IMR-90 (cell line): ENCODE measurements at regions not wholly inside any gene's neighbourhood (a gene's known extent, or its start where the extent isn't known, plus 50 kb on each side); places are given as distances from the start of the nearest gene placed in this dataset.

Experiments used
- ATAC-seq: fragments of 200-7000 bp; cut with Tn5 transposase; 2 replicates; pipeline ENCODE4 v1.9.1; 2020; ENCODE audit warnings: low read depth, mild to moderate bottlenecking, moderate library complexity
- BruUV-seq: library from RNA; stranded (reverse); fragments of 400-500 nt; replicated peaks from 2 replicates; lab custom pipeline; 2021; lab: Mats Ljungman, UMichigan
- CTCF ChIA-PET: fragments of 300-600 bp; formaldehyde crosslinking; extraction: SDS; loops from one replicate; lab custom pipeline; 2021; ENCODE audit warnings: antibody characterized with exemption; lab: Yijun Ruan, JAX
- POLR2A ChIA-PET: fragments of 300-600 bp; sonication (Branson Sonifier 250); formaldehyde crosslinking; loops from one replicate; lab custom pipeline; 2022; ENCODE audit warnings: antibody characterized with exemption; ENCODE audit not compliant: unreplicated experiment; lab: Charles Lee
- DNase-seq: peaks from one replicate; pipeline ENCODE4 v3.0.0; 2013
- H2AFZ ChIP-seq: replicated peaks from 2 replicates; pipeline ENCODE3; 2013; ENCODE audit warnings: low read length, mild to moderate bottlenecking; ENCODE audit not compliant: poor library complexity
- H2AK5ac ChIP-seq: 2 replicates; pipeline ENCODE4 v1.6.1; 2013; ENCODE audit warnings: low read depth, low read length, inconsistent platforms
- H2AK9ac ChIP-seq: replicated peaks from 2 replicates; pipeline ENCODE3; 2013; ENCODE audit warnings: mild to moderate bottlenecking, low read depth, low read length, moderate library complexity; ENCODE audit not compliant: poor library complexity
- H2BK120ac ChIP-seq: 2 replicates; pipeline ENCODE4 v1.6.1; 2013; ENCODE audit warnings: low read depth, low read length, inconsistent platforms
- H2BK15ac ChIP-seq: 3 replicates; pipeline ENCODE4 v1.6.1; 2013; ENCODE audit warnings: low read depth, low read length, inconsistent platforms
- H2BK20ac ChIP-seq: 2 replicates; pipeline ENCODE4 v1.6.1; 2013; ENCODE audit warnings: low read depth, mild to moderate bottlenecking, inconsistent platforms, low read length, moderate library complexity
- H2BK5ac ChIP-seq: 2 replicates; pipeline ENCODE4 v1.6.1; 2013; ENCODE audit warnings: mild to moderate bottlenecking, low read depth, low read length, inconsistent platforms; ENCODE audit not compliant: poor library complexity, severe bottlenecking
- H3K14ac ChIP-seq: replicated peaks from 2 replicates; pipeline ENCODE4 v1.6.1; 2013; ENCODE audit warnings: low read depth, low read length, inconsistent platforms
- H3K18ac ChIP-seq: 2 replicates; pipeline ENCODE4 v1.6.1; 2013; ENCODE audit warnings: low read depth, low read length, control low read depth
- H3K23ac ChIP-seq: 2 replicates; pipeline ENCODE4 v1.6.1; 2013; ENCODE audit warnings: low read depth, low read length, inconsistent platforms
- H3K27ac ChIP-seq: 2 replicates; pipeline ENCODE4 v1.5.1; 2013; ENCODE audit warnings: mild to moderate bottlenecking, control low read depth, low read length; ENCODE audit not compliant: insufficient read depth
- H3K27me3 ChIP-seq: 2 replicates; pipeline ENCODE4 v1.6.1; 2013; ENCODE audit warnings: low read length; ENCODE audit not compliant: control insufficient read depth, insufficient read depth
- H3K36me3 ChIP-seq: 2 replicates; pipeline ENCODE4 v1.6.1; 2013; ENCODE audit warnings: low read length, mixed read lengths; ENCODE audit not compliant: control insufficient read depth, insufficient read depth
- H3K4ac ChIP-seq: 2 replicates; pipeline ENCODE4 v1.6.1; 2013; ENCODE audit warnings: low read depth, low read length, inconsistent platforms
- H3K4me1 ChIP-seq: 2 replicates; pipeline ENCODE4 v1.6.1; 2013; ENCODE audit warnings: low read length, mixed read lengths; ENCODE audit not compliant: control insufficient read depth, insufficient read depth
- H3K4me2 ChIP-seq: 2 replicates; pipeline ENCODE4 v1.6.1; 2013; ENCODE audit warnings: low read depth, mild to moderate bottlenecking, control low read depth, low read length, moderate library complexity
- H3K4me3 ChIP-seq: 2 replicates; pipeline ENCODE4 v1.5.1; 2013; ENCODE audit warnings: low read depth, mild to moderate bottlenecking, control low read depth, low read length, moderate library complexity; ENCODE audit not compliant: insufficient read depth
- H3K56ac ChIP-seq: 2 replicates; pipeline ENCODE4 v1.6.1; 2013; ENCODE audit warnings: low read length, inconsistent platforms; ENCODE audit not compliant: insufficient read depth; ENCODE audit errors: extremely low read depth
- H3K79me1 ChIP-seq, 2 experiments: 2 replicates each; pipeline ENCODE4 v1.6.1; 2013; ENCODE audit warnings: low read length in 2 of 2, inconsistent platforms in 1 of 2, low read depth in 1 of 2
- H3K9ac ChIP-seq: 2 replicates; pipeline ENCODE4 v1.6.1; 2013; ENCODE audit warnings: low read depth, low read length, control low read depth
- H3K9me1 ChIP-seq: 2 replicates; pipeline ENCODE4 v1.6.1; 2013; ENCODE audit warnings: low read length, inconsistent platforms; ENCODE audit not compliant: insufficient read depth
- H3K9me3 ChIP-seq: 2 replicates; pipeline ENCODE4 v1.6.1; 2013; ENCODE audit warnings: low read length; ENCODE audit not compliant: control insufficient read depth, insufficient read depth
- H4K20me1 ChIP-seq: 2 replicates; pipeline ENCODE4 v1.6.1; 2013; ENCODE audit warnings: low read length, inconsistent platforms; ENCODE audit not compliant: insufficient read depth
- H4K5ac ChIP-seq: 2 replicates; pipeline ENCODE4 v1.6.1; 2013; ENCODE audit warnings: mild to moderate bottlenecking, low read depth, low read length, control low read depth
- H4K8ac ChIP-seq, 2 experiments: 2 replicates each; pipeline ENCODE4 v1.6.1; 2013; ENCODE audit warnings: low read depth in 2 of 2, low read length in 2 of 2, control low read depth in 1 of 2, inconsistent platforms in 1 of 2
- H4K91ac ChIP-seq: 2 replicates; pipeline ENCODE4 v1.6.1; 2013; ENCODE audit warnings: low read depth, low read length, inconsistent platforms; ENCODE audit not compliant: insufficient read depth
- FOS ChIP-seq: fragments of 150-350 bp; IDR thresholded peaks from 2 replicates; pipeline ENCODE4 v1.6.1; 2016; ENCODE audit warnings: low read depth, low read length
- MAFK ChIP-seq: IDR thresholded peaks from 2 replicates; pipeline ENCODE4 v1.6.1; 2012; ENCODE audit warnings: low read depth, low read length, improper control_type of control experiment
- MAZ ChIP-seq: IDR thresholded peaks from 2 replicates; pipeline ENCODE4 v1.6.1; 2012; ENCODE audit warnings: low read depth, mild to moderate bottlenecking, low read length, improper control_type of control experiment, moderate library complexity, borderline replicate concordance
- WGBS, 2 experiments: methylation state at CpG; one replicate each; pipeline versions ENCODE4 v1.1.5 to v1.1.7; 2013; ENCODE audit warnings: missing lambda C conversion rate in 2 of 2; ENCODE audit not compliant: insufficient read length in 1 of 2; ENCODE audit errors: extremely low coverage in 2 of 2; 5-methylcytosine and 5-hydroxymethylcytosine counted together
- dilution Hi-C: fragments of 300-500 bp; cut with HindIII; formaldehyde crosslinking; loops from one replicate; pipeline ENCODE4 v1.14.3; 2018; ENCODE audit warnings: low sequenced_read_pairs; ENCODE audit not compliant: unreplicated experiment
- in situ Hi-C: fragments of 300-500 bp; cut with MboI; formaldehyde crosslinking; loops from 3 replicates; pipeline ENCODE4 v1.14.3; 2019; ENCODE audit warnings: low sequenced_read_pairs, inconsistent platforms, mixed read lengths
- intact Hi-C: fragments of 100-400 bp; cut with micrococcal nuclease; formaldehyde crosslinking; loops from 2 replicates; pipeline ENCODE4 v1.10.0; 2022

DNA sequence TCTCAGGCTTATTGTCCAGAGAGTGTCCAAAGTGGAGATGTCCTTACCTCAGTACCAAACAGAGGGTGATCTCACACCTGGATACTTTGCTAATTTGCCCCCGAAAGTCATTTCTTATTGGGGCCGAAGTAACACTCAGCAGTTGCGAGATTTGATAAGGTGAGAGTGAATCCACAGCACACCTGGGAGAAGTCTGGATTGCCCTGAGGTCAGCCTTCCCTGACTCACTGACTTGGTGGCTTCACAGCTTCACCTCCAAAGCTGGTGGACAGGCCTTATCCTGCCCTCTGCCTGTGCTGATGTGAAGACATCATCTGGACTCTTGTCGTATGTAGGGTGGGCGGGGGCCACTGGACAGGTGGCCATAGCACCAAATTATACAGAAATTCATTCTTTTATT, 101.9 kb upstream of the ARMC2 start:
- Histone ChIP-seq H2BK15ac (no peak overlapping the region), H3K18ac (no peak overlapping the region), H3K4ac (no peak overlapping the region), H4K91ac (no peak overlapping the region), H2BK20ac (no peak overlapping the region), H3K4me2 (no peak overlapping the region), H4K8ac (no peak overlapping the region), H2AK9ac (no peak overlapping the region), H3K4me3 (no peak overlapping the region), H3K79me1 (no peaks in the 10 kb centered on the region), H2AK5ac (no peak overlapping the region), H3K56ac (no peak overlapping the region), H3K9me3 (no peaks in the 10 kb centered on the region), H3K27ac (no peak overlapping the region), H4K5ac (no peak overlapping the region), H2AFZ (no peak overlapping the region), H2BK120ac (no peak overlapping the region), H3K4me1 (no peaks in the 10 kb centered on the region), H3K9ac (no peak overlapping the region), H3K9me1 (peaks cover 4% of the 10 kb centered on the region), H2BK5ac (no peak overlapping the region), H3K14ac (no peak overlapping the region), H4K20me1 (no peaks in the 10 kb centered on the region), H3K27me3 (no peaks in the 10 kb centered on the region), H3K36me3 (no peaks in the 10 kb centered on the region), H3K23ac (no peak overlapping the region)
- no peak for TF ChIP-seq FOS
- no peak for TF ChIP-seq MAFK
- TF ChIP-seq MAZ, result no peak
- no TSS peak for BruUV-seq
- dilution Hi-C loops (no loop called here), intact Hi-C loops (loop anchor here (5.0 kb wide), 1 partner anchor 671 kb away; no protein-coding TSS in a partner anchor), in situ Hi-C loops (no loop called here)
- ChIA-PET POLR2A (no interaction called here), CTCF (no interaction called here)
- DNase-seq, result no peak
- WGBS, 2 experiments, result no CpG with 5 or more reads among the region's 5 CpGs
- ATAC-seq, result no peak
